Karpas-422 (cell line): ENCODE measurements at regions not wholly inside any gene's neighbourhood (a gene's known extent, or its start where the extent isn't known, plus 50 kb on each side); places are given as distances from the start of the nearest gene placed in this dataset.

Experiments used
- DNase-seq: peaks from one replicate; pipeline ENCODE4 v3.0.0-alpha.2; 2015
- H2AFZ ChIP-seq: fragments of 200-600 bp; sonication (generic); 2 replicates; pipeline ENCODE4 v1.6.1; 2014; ENCODE audit warnings: antibody characterized with exemption, low read length, mixed read lengths
- H3K27ac ChIP-seq: fragments of 200-600 bp; sonication (generic); 2 replicates; pipeline ENCODE4 v1.5.1; 2014; ENCODE audit warnings: mild to moderate bottlenecking, low read length, moderate library complexity
- H3K27me3 ChIP-seq: fragments of 200-600 bp; sonication (generic); 2 replicates; pipeline ENCODE4 v1.6.1; 2014; ENCODE audit warnings: low read length, mixed read lengths
- H3K36me3 ChIP-seq: fragments of 200-600 bp; sonication (generic); 2 replicates; pipeline ENCODE4 v1.6.1; 2014; ENCODE audit warnings: low read length, mixed read lengths; ENCODE audit not compliant: insufficient read depth
- H3K4me1 ChIP-seq: fragments of 200-600 bp; sonication (generic); 2 replicates; pipeline ENCODE4 v1.6.1; 2014; ENCODE audit warnings: mild to moderate bottlenecking, low read length, mixed read lengths
- H3K4me2 ChIP-seq: fragments of 200-600 bp; sonication (generic); 2 replicates; pipeline ENCODE4 v1.6.1; 2014; ENCODE audit warnings: low read length, low read depth, mild to moderate bottlenecking; ENCODE audit not compliant: poor library complexity, severe bottlenecking
- H3K4me3 ChIP-seq: fragments of 200-600 bp; sonication (generic); 2 replicates; pipeline ENCODE4 v1.5.1; 2014; ENCODE audit warnings: mild to moderate bottlenecking, antibody characterized with exemption, low read length, mixed read lengths
- H3K79me2 ChIP-seq: fragments of 200-600 bp; sonication (generic); 2 replicates; pipeline ENCODE4 v1.6.1; 2014; ENCODE audit warnings: mild to moderate bottlenecking, low read length, mixed read lengths
- H3K9ac ChIP-seq: fragments of 200-600 bp; sonication (generic); 2 replicates; pipeline ENCODE4 v1.6.0; 2014; ENCODE audit warnings: low read length
- H3K9me2 ChIP-seq: fragments of 200-600 bp; sonication (generic), shearing (Covaris generic); replicated peaks from 2 replicates; pipeline ENCODE4 v1.6.0; 2014; ENCODE audit warnings: mild to moderate bottlenecking, low read length, moderate library complexity; ENCODE audit not compliant: insufficient read depth
- H3K9me3 ChIP-seq: fragments of 300-700, 200-600 bp; sonication (generic); 2 replicates; pipeline ENCODE4 v1.6.1; 2014; ENCODE audit warnings: low read length, mixed read lengths
- H4K20me1 ChIP-seq: fragments of 200-600 bp; sonication (generic); 2 replicates; pipeline ENCODE4 v1.6.1; 2014; ENCODE audit warnings: mild to moderate bottlenecking, antibody characterized with exemption, low read length, low read depth; ENCODE audit not compliant: insufficient read depth

- Histone ChIP-seq H3K9me2 (no peaks in the 10 kb centered on the region), H3K9ac (no peak overlapping the region), H3K27me3 (no peaks in the 10 kb centered on the region), H4K20me1 (no peaks in the 10 kb centered on the region), H3K27ac (no peak overlapping the region), H3K4me1 (no peaks in the 10 kb centered on the region), H3K9me3 (no peaks in the 10 kb centered on the region), H3K79me2 (no peaks in the 10 kb centered on the region), H2AFZ (no peak overlapping the region), H3K36me3 (no peaks in the 10 kb centered on the region), H3K4me3 (no peak overlapping the region), H3K4me2 (no peak overlapping the region)
- DNase-seq, result no peak
These were observed 393.7 kb downstream of the PIK3C3 start for GRCh38 chr18:42348722-42349121.

GRCh38 chr18:42351455-42351854, 396.4 kb downstream of the PIK3C3 start:
- Histone ChIP-seq H4K20me1 (no peaks in the 10 kb centered on the region), H3K9me3 (no peaks in the 10 kb centered on the region), H3K9ac (no peak overlapping the region), H3K4me3 (no peak overlapping the region), H3K4me2 (no peak overlapping the region), H2AFZ (no peak overlapping the region), H3K79me2 (no peaks in the 10 kb centered on the region), H3K9me2 (no peaks in the 10 kb centered on the region), H3K27ac (no peak overlapping the region), H3K4me1 (no peaks in the 10 kb centered on the region), H3K27me3 (no peaks in the 10 kb centered on the region), H3K36me3 (no peaks in the 10 kb centered on the region)
- no peak for DNase-seq

GRCh38 chr18:42360716-42361115, 405.7 kb downstream of the PIK3C3 start:
- no peaks in the 10 kb centered on the region for H3K4me1 ChIP-seq
- no peak overlapping the region for H3K4me3 ChIP-seq
- no peak overlapping the region for H3K4me2 ChIP-seq
- H3K36me3 ChIP-seq, result no peaks in the 10 kb centered on the region
- no peak for DNase-seq
- no peaks in the 10 kb centered on the region for H3K9me2 ChIP-seq
- H3K9ac ChIP-seq, result no peak overlapping the region
- no peaks in the 10 kb centered on the region for H4K20me1 ChIP-seq
- H3K9me3 ChIP-seq, result no peaks in the 10 kb centered on the region
- H3K27me3 ChIP-seq, result no peaks in the 10 kb centered on the region
- no peak overlapping the region for H2AFZ ChIP-seq
- H3K79me2 ChIP-seq, result no peaks in the 10 kb centered on the region
- H3K27ac ChIP-seq, result no peak overlapping the region

- DNase-seq, result no peak
- Histone ChIP-seq H3K27me3 (no peaks in the 10 kb centered on the region), H3K79me2 (no peaks in the 10 kb centered on the region), H3K4me1 (no peaks in the 10 kb centered on the region), H3K36me3 (no peaks in the 10 kb centered on the region), H3K9me3 (no peaks in the 10 kb centered on the region), H3K4me3 (no peak overlapping the region), H3K9ac (no peak overlapping the region), H3K9me2 (no peaks in the 10 kb centered on the region), H4K20me1 (no peaks in the 10 kb centered on the region), H3K4me2 (no peak overlapping the region), H2AFZ (no peak overlapping the region), H3K27ac (no peak overlapping the region)
These were observed 408.7 kb downstream of the PIK3C3 start for GRCh38 chr18:42363446-42364441.

- H3K9me3 ChIP-seq, result no peaks in the 10 kb centered on the region
- no peaks in the 10 kb centered on the region for H3K36me3 ChIP-seq
- no peak overlapping the region for H3K27ac ChIP-seq
- H3K9me2 ChIP-seq, result no peaks in the 10 kb centered on the region
- no peak for DNase-seq
- no peak overlapping the region for H2AFZ ChIP-seq
- no peaks in the 10 kb centered on the region for H3K27me3 ChIP-seq
- no peaks in the 10 kb centered on the region for H3K4me1 ChIP-seq
- no peak overlapping the region for H3K4me3 ChIP-seq
- no peaks in the 10 kb centered on the region for H4K20me1 ChIP-seq
- no peaks in the 10 kb centered on the region for H3K79me2 ChIP-seq
- no peak overlapping the region for H3K9ac ChIP-seq
- no peak overlapping the region for H3K4me2 ChIP-seq
These were observed 409.7 kb downstream of the PIK3C3 start for GRCh38 chr18:42364766-42365165.

- H3K27ac ChIP-seq, result no peak overlapping the region
- H3K36me3 ChIP-seq, result no peaks in the 10 kb centered on the region
- no peak overlapping the region for H3K4me2 ChIP-seq
- H3K9me3 ChIP-seq, result no peaks in the 10 kb centered on the region
- H3K4me1 ChIP-seq, result no peaks in the 10 kb centered on the region
- H3K4me3 ChIP-seq, result no peak overlapping the region
- no peak for DNase-seq
- H2AFZ ChIP-seq, result no peak overlapping the region
- no peaks in the 10 kb centered on the region for H3K9me2 ChIP-seq
- H3K9ac ChIP-seq, result no peak overlapping the region
- no peaks in the 10 kb centered on the region for H3K27me3 ChIP-seq
- no peaks in the 10 kb centered on the region for H3K79me2 ChIP-seq
- no peaks in the 10 kb centered on the region for H4K20me1 ChIP-seq
These were observed 410.6 kb downstream of the PIK3C3 start for GRCh38 chr18:42365591-42365990.

- Histone ChIP-seq H3K4me1 (no peaks in the 10 kb centered on the region), H3K36me3 (no peaks in the 10 kb centered on the region), H3K9ac (no peak overlapping the region)
These were observed 418.6 kb downstream of the PIK3C3 start for GRCh38 chr18:42373584-42373983.

GRCh38 chr18:42374961-42375360, 419.9 kb downstream of the PIK3C3 start:
- no peaks in the 10 kb centered on the region for H3K27me3 ChIP-seq
- no peak for DNase-seq
- H3K36me3 ChIP-seq, result no peaks in the 10 kb centered on the region
- H3K79me2 ChIP-seq, result no peaks in the 10 kb centered on the region
- H2AFZ ChIP-seq, result no peak overlapping the region
- no peaks in the 10 kb centered on the region; the same call in 1 of the 2 replicates for H3K9me2 ChIP-seq
- H3K27ac ChIP-seq, result no peak overlapping the region
- no peak overlapping the region for H3K9ac ChIP-seq
- no peak overlapping the region for H3K4me3 ChIP-seq
- no peak overlapping the region for H3K4me2 ChIP-seq
- no peaks in the 10 kb centered on the region for H3K9me3 ChIP-seq
- no peaks in the 10 kb centered on the region for H4K20me1 ChIP-seq
- no peaks in the 10 kb centered on the region for H3K4me1 ChIP-seq

More at GRCh38 chr18:42373584-42373983, 418.6 kb downstream of the PIK3C3 start:
- no peak for DNase-seq
- H3K79me2 ChIP-seq, result no peaks in the 10 kb centered on the region
- no peaks in the 10 kb centered on the region for H3K27me3 ChIP-seq
- H3K9me2 ChIP-seq, result no peaks in the 10 kb centered on the region; the same call in 1 of the 2 replicates
- H3K27ac ChIP-seq, result no peak overlapping the region
- no peak overlapping the region for H2AFZ ChIP-seq
- no peak overlapping the region for H3K4me2 ChIP-seq
- H3K9me3 ChIP-seq, result no peaks in the 10 kb centered on the region
- no peaks in the 10 kb centered on the region for H4K20me1 ChIP-seq
- no peak overlapping the region for H3K4me3 ChIP-seq
